ENCODE measurements at regions not wholly inside any gene's neighbourhood (a gene's known extent, or its start where the extent isn't known, plus 50 kb on each side); places are given as distances from the start of the nearest gene placed in this dataset.
A peak's percentile ranks its signal among the peaks of the same experiment; 100 is the strongest.
"Not testable (repeated sequence)": the region's sequence is repeated elsewhere in the genome, so short reads cannot be mapped to it uniquely, and the experiment has no call there.

DNA sequence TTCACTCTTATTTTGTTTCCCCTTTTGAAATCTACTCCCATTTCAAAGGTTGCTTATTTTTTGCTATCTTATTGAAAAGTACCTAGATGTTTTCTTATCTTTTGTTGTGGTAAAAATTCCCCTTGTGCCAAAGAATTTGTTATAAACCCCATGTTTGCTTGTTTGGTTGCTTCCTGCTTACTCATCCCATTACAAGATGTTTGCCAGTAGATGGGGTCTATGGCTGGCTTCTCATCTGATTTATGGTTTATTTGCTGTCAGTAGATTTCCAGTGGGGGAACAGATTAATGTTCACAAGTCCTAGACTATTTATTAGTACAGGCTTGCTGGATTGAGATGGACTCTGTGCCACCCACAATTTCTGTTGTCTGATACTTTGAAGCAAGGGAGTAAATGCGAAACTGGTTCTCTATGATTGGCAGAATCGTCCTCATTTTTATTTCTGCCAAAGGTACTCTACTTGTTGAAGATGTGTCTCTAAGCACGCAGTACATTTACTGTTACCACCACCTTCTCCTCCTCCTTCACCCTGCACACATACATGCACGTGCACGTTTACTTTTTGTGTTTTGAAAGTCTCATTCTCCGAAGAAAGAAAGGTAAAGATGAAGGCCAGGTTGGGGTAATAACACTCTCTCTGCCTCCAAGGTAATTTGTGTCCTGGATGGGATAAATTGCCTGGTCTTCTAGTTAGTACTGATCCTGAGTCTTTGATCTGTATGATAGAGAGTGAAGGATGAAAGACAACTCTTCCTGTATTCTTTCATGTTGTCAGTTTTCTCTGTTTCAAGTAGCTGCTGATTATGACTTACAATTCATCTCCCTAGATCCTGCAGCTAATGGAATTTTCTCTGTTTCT is 117.2 kb upstream of the ATP2B1 start:
- no peak overlapping the region for H3K4me2 ChIP-seq (ENCODE audit: insufficient read depth, low read length)
- H3K36me3 ChIP-seq (ENCODE audit: insufficient read depth, low read length) = no peaks in the 10 kb centered on the region
- no peak for ATAC-seq (ENCODE audit: insufficient read depth, low read depth)
- DNase-seq = no peak
- H3K4me3 ChIP-seq (ENCODE audit: low read depth in 1 of 2, low read length in 2 of 2) = no peak overlapping the region
- TF ChIP-seq EZH2 (IDR thresholded peaks at IDR 0.05; ENCODE audit: borderline replicate concordance, low read depth, low read length, severe bottlenecking) = no peak
- no peaks in the 10 kb centered on the region for H3K9me3 ChIP-seq (ENCODE audit: insufficient read depth, low read length, severe bottlenecking)
- no peak overlapping the region for H3K9ac ChIP-seq (ENCODE audit: low read depth, low read length)
- H3K27ac ChIP-seq (ENCODE audit: low read length) = no peak overlapping the region
- H3K79me2 ChIP-seq (ENCODE audit: insufficient read depth, low read length) = no peaks in the 10 kb centered on the region
- no peaks in the 10 kb centered on the region for H3K4me1 ChIP-seq (ENCODE audit: insufficient read depth, low read length)
- no peaks in the 10 kb centered on the region for H4K20me1 ChIP-seq (ENCODE audit: insufficient read depth, low read length)
- H2AFZ ChIP-seq (ENCODE audit: low read depth, low read length) = no peak overlapping the region
- H3K27me3 ChIP-seq (ENCODE audit: insufficient read depth, low read length, poor library complexity) = no peaks in the 10 kb centered on the region

DNA sequence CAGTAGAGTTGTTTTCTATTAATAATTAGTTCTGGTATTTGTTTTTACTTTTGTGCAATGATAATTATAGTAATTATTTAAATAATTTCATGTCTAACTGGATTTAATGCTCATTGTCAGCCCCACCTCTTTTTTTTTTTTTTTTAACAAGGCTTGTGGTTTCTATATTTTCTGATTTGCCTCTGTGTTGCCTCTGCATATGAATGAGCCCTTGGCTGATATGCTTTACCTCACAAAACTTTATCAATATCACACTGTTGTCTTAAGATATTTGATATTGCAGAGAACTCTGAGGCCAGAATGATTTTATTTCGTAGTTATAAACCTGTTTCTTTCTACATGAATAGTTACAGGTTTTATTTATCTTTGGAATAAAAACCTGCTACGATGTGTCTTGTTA is 116.2 kb upstream of the ATP2B1 start:
- Histone ChIP-seq H3K4me1 (ENCODE audit: insufficient read depth, low read length) (no peaks in the 10 kb centered on the region), H4K20me1 (ENCODE audit: insufficient read depth, low read length) (no peaks in the 10 kb centered on the region), H3K4me2 (ENCODE audit: insufficient read depth, low read length) (no peak overlapping the region), H3K9me3 (ENCODE audit: insufficient read depth, low read length, severe bottlenecking) (no peaks in the 10 kb centered on the region), H3K4me3 (ENCODE audit: low read depth in 1 of 2, low read length in 2 of 2) (no peak overlapping the region), H2AFZ (ENCODE audit: low read depth, low read length) (no peak overlapping the region), H3K36me3 (ENCODE audit: insufficient read depth, low read length) (no peaks in the 10 kb centered on the region), H3K27me3 (ENCODE audit: insufficient read depth, low read length, poor library complexity) (no peaks in the 10 kb centered on the region), H3K27ac (ENCODE audit: low read length) (no peak overlapping the region), H3K79me2 (ENCODE audit: insufficient read depth, low read length) (no peaks in the 10 kb centered on the region), H3K9ac (ENCODE audit: low read depth, low read length) (no peak overlapping the region)
- DNase-seq (no peak), ATAC-seq (ENCODE audit: insufficient read depth, low read depth) (no peak)
- TF ChIP-seq, protein P1, sequence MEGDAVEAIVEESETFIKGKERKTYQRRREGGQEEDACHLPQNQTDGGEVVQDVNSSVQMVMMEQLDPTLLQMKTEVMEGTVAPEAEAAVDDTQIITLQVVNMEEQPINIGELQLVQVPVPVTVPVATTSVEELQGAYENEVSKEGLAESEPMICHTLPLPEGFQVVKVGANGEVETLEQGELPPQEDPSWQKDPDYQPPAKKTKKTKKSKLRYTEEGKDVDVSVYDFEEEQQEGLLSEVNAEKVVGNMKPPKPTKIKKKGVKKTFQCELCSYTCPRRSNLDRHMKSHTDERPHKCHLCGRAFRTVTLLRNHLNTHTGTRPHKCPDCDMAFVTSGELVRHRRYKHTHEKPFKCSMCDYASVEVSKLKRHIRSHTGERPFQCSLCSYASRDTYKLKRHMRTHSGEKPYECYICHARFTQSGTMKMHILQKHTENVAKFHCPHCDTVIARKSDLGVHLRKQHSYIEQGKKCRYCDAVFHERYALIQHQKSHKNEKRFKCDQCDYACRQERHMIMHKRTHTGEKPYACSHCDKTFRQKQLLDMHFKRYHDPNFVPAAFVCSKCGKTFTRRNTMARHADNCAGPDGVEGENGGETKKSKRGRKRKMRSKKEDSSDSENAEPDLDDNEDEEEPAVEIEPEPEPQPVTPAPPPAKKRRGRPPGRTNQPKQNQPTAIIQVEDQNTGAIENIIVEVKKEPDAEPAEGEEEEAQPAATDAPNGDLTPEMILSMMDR (IDR thresholded peaks at IDR 0.05; ENCODE audit: borderline replicate concordance, extremely low read depth, low read length, poor library complexity, severe bottlenecking) = no peak
- no peak for TF ChIP-seq EZH2 (IDR thresholded peaks at IDR 0.05; ENCODE audit: borderline replicate concordance, low read depth, low read length, severe bottlenecking)

DNA sequence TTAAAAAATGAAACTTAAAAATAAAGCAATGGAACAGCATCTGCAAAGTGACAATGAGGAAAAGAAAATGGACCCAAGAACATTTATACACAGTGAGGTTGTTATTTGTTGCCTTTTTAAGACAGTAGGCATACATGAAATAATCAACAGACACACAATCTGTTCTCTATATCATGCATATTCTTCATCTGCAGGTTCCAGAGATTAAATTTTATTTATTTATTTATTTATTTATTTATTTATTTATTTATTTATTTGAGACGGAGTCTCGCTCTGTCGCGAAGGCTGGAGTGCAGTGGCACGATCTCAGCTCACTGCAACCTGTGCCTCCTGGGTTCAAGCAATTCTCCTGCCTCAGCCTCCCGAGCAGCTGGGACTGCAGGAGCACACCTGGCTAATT is 114.4 kb upstream of the ATP2B1 start:
- H3K4me2 ChIP-seq (ENCODE audit: insufficient read depth, low read length); H3K4me3 ChIP-seq (ENCODE audit: low read depth in 1 of 2, low read length in 2 of 2); DNase-seq; H3K4me1 ChIP-seq (ENCODE audit: insufficient read depth, low read length); H3K79me2 ChIP-seq (ENCODE audit: insufficient read depth, low read length); H3K9me3 ChIP-seq (ENCODE audit: insufficient read depth, low read length, severe bottlenecking); ATAC-seq (ENCODE audit: insufficient read depth, low read depth); H3K27ac ChIP-seq (ENCODE audit: low read length); H3K36me3 ChIP-seq (ENCODE audit: insufficient read depth, low read length); H2AFZ ChIP-seq (ENCODE audit: low read depth, low read length); H4K20me1 ChIP-seq (ENCODE audit: insufficient read depth, low read length); H3K9ac ChIP-seq (ENCODE audit: low read depth, low read length); H3K27me3 ChIP-seq (ENCODE audit: insufficient read depth, low read length, poor library complexity): not testable (repeated sequence)

DNA sequence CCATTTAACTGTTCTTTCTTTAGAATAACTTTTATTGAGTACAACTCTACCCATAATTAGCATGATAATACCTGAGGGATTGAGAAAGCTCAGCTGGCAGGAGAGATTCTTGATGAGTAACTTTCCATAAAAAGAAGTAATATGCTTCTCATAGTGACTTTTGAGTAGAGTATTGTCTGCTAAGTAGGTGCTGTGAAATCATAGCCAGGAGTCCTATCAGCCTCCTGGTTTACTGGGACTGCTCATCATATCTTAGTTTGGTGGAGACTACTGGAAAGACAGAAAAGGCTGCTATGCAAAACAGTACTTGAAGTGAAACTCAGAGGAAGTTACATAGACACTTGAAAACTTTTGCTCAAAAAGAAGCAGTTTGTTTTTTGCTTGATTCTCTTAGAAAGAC is 113.3 kb upstream of the ATP2B1 start:
- no peak for TF ChIP-seq EZH2 (IDR thresholded peaks at IDR 0.05; ENCODE audit: borderline replicate concordance, low read depth, low read length, severe bottlenecking)
- TF ChIP-seq, protein P1 (IDR thresholded peaks at IDR 0.05; ENCODE audit: borderline replicate concordance, extremely low read depth, low read length, poor library complexity, severe bottlenecking) = no peak
- Histone ChIP-seq H3K9me3 (ENCODE audit: insufficient read depth, low read length, severe bottlenecking) (no peaks in the 10 kb centered on the region), H3K27me3 (ENCODE audit: insufficient read depth, low read length, poor library complexity) (no peaks in the 10 kb centered on the region), H3K79me2 (ENCODE audit: insufficient read depth, low read length) (no peaks in the 10 kb centered on the region), H4K20me1 (ENCODE audit: insufficient read depth, low read length) (no peaks in the 10 kb centered on the region), H3K4me2 (ENCODE audit: insufficient read depth, low read length) (no peak overlapping the region), H3K36me3 (ENCODE audit: insufficient read depth, low read length) (no peaks in the 10 kb centered on the region), H3K27ac (ENCODE audit: low read length) (no peak overlapping the region), H3K9ac (ENCODE audit: low read depth, low read length) (no peak overlapping the region), H2AFZ (ENCODE audit: low read depth, low read length) (peak overlapping the region; percentile 38; the same call in 1 of the 2 replicates), H3K4me1 (ENCODE audit: insufficient read depth, low read length) (no peaks in the 10 kb centered on the region), H3K4me3 (ENCODE audit: low read depth in 1 of 2, low read length in 2 of 2) (no peak overlapping the region)
- DNase-seq (no peak), ATAC-seq (ENCODE audit: insufficient read depth, low read depth) (no peak)
